ENCODE measurements at regions not wholly inside any gene's neighbourhood (a gene's known extent, or its start where the extent isn't known, plus 50 kb on each side); places are given as distances from the start of the nearest gene placed in this dataset.

GRCh38 chr20:40080041-40080652 lies 608.9 kb downstream of the MAFB start:
- DNase-seq (ENCODE audit: low read depth): no peak
- no peak for TF ChIP-seq CTCF (IDR thresholded peaks at IDR 0.05; ENCODE audit: control insufficient read depth, insufficient read depth, low read depth, low read length, missing control alignments)

GRCh38 chr20:40073535-40074111 lies 615.4 kb downstream of the MAFB start:
- no peak for TF ChIP-seq CTCF (IDR thresholded peaks at IDR 0.05; ENCODE audit: control insufficient read depth, insufficient read depth, low read depth, low read length, missing control alignments)
- H3K4me3 ChIP-seq (ENCODE audit: control insufficient read depth, low read depth, low read length): no peak overlapping the region
- DNase-seq (ENCODE audit: low read depth): no peak

More at GRCh38 chr20:40080041-40080652, 608.9 kb downstream of the MAFB start:
- no peak overlapping the region for H3K4me3 ChIP-seq (ENCODE audit: control insufficient read depth, low read depth, low read length)

GRCh38 chr20:40072907-40073306 lies 616.1 kb downstream of the MAFB start:
- no peak for DNase-seq (ENCODE audit: low read depth)
- H3K4me3 ChIP-seq (ENCODE audit: control insufficient read depth, low read depth, low read length): no peak overlapping the region
- TF ChIP-seq CTCF (IDR thresholded peaks at IDR 0.05; ENCODE audit: control insufficient read depth, insufficient read depth, low read depth, low read length, missing control alignments): no peak

- no peak overlapping the region for H3K4me3 ChIP-seq (ENCODE audit: control insufficient read depth, low read depth, low read length)
- DNase-seq (ENCODE audit: low read depth): no peak
- no peak for TF ChIP-seq CTCF (IDR thresholded peaks at IDR 0.05; ENCODE audit: control insufficient read depth, insufficient read depth, low read depth, low read length, missing control alignments)
Observed at GRCh38 chr20:40056171-40056570, 632.9 kb downstream of the MAFB start.

- DNase-seq (ENCODE audit: low read depth): no peak
- no peak for TF ChIP-seq CTCF (IDR thresholded peaks at IDR 0.05; ENCODE audit: control insufficient read depth, insufficient read depth, low read depth, low read length, missing control alignments)
- no peak overlapping the region for H3K4me3 ChIP-seq (ENCODE audit: control insufficient read depth, low read depth, low read length)
Observed at GRCh38 chr20:40055711-40056110, 633.3 kb downstream of the MAFB start.

GRCh38 chr20:40054311-40054710 lies 634.7 kb downstream of the MAFB start:
- H3K4me3 ChIP-seq (ENCODE audit: control insufficient read depth, low read depth, low read length): no peak overlapping the region
- TF ChIP-seq CTCF (IDR thresholded peaks at IDR 0.05; ENCODE audit: control insufficient read depth, insufficient read depth, low read depth, low read length, missing control alignments): no peak
- DNase-seq (ENCODE audit: low read depth): no peak
